MV-4-11 (cell line): ENCODE measurements at regions not wholly inside any gene's neighbourhood (a gene's known extent, or its start where the extent isn't known, plus 50 kb on each side); places are given as distances from the start of the nearest gene placed in this dataset.
"Not testable (repeated sequence)": the region's sequence is repeated elsewhere in the genome, so short reads cannot be mapped to it uniquely, and the experiment has no call there.

Experiments
- DNase-seq: peaks from one replicate; lab custom pipeline; 2025; lab: John Stamatoyannopoulos, UW

GRCh38 chr3:28036599-28037575 lies 204.5 kb upstream of the CMC1 start:
- DNase-seq: no peak

- DNase-seq: no peak
These were observed 202.2 kb upstream of the CMC1 start for GRCh38 chr3:28039234-28039633.

GRCh38 chr3:28039829-28040228 lies 201.6 kb upstream of the CMC1 start:
- no peak for DNase-seq

GRCh38 chr3:28042095-28042635 lies 199.3 kb upstream of the CMC1 start:
- no peak for DNase-seq

GRCh38 chr3:28042707-28043106 lies 198.7 kb upstream of the CMC1 start:
- no peak for DNase-seq

GRCh38 chr3:28050120-28050519 lies 191.3 kb upstream of the CMC1 start:
- DNase-seq: no peak

- peak; percentile 54 for DNase-seq
These were observed 190.5 kb upstream of the CMC1 start for GRCh38 chr3:28050885-28051284.

- DNase-seq: no peak
These were observed 187.7 kb upstream of the CMC1 start for GRCh38 chr3:28053759-28054158.

- no peak for DNase-seq
These were observed 184.6 kb upstream of the CMC1 start for GRCh38 chr3:28056806-28057205.

- DNase-seq: no peak
These were observed 183.9 kb upstream of the CMC1 start for GRCh38 chr3:28057539-28057938.

- DNase-seq: not testable (repeated sequence)
These were observed 182.2 kb upstream of the CMC1 start for GRCh38 chr3:28059199-28059598.

GRCh38 chr3:28066020-28066419 lies 175.4 kb upstream of the CMC1 start:
- DNase-seq: no peak

- DNase-seq: no peak
These were observed 174.4 kb upstream of the CMC1 start for GRCh38 chr3:28067014-28067413.

- no peak for DNase-seq
These were observed 173.1 kb upstream of the CMC1 start for GRCh38 chr3:28068342-28068741.

- no peak for DNase-seq
These were observed 172.0 kb upstream of the CMC1 start for GRCh38 chr3:28069438-28069837.

GRCh38 chr3:28076246-28076645 lies 165.2 kb upstream of the CMC1 start:
- no peak for DNase-seq

GRCh38 chr3:28077572-28077971 lies 163.8 kb upstream of the CMC1 start:
- peak; percentile 17 for DNase-seq

GRCh38 chr3:28078536-28078935 lies 162.9 kb upstream of the CMC1 start:
- DNase-seq: no peak

- no peak for DNase-seq
These were observed 160.7 kb upstream of the CMC1 start for GRCh38 chr3:28080716-28081115.

- no peak for DNase-seq
These were observed 159.9 kb upstream of the CMC1 start for GRCh38 chr3:28081533-28081947.

- no peak for DNase-seq
These were observed 153.8 kb upstream of the CMC1 start for GRCh38 chr3:28087591-28087990.

GRCh38 chr3:28088811-28089526 lies 152.4 kb upstream of the CMC1 start:
- DNase-seq: no peak

GRCh38 chr3:28089527-28089897 lies 151.9 kb upstream of the CMC1 start:
- no peak for DNase-seq
